HL-60 (cell line): ENCODE measurements at regions not wholly inside any gene's neighbourhood (a gene's known extent, or its start where the extent isn't known, plus 50 kb on each side); places are given as distances from the start of the nearest gene placed in this dataset.

ENCODE experiments used
- CTCF ChIP-seq: IDR thresholded peaks from one replicate; pipeline ENCODE4 v1.5.1; 2011; ENCODE audit warnings: low read length, control low read depth, inconsistent platforms; ENCODE audit not compliant: insufficient read depth
- GABPA ChIP-seq: IDR thresholded peaks from 2 replicates; pipeline ENCODE4 v1.6.1; 2012; ENCODE audit warnings: low read depth
- POLR2AphosphoS5 ChIP-seq: IDR thresholded peaks from 2 replicates; pipeline ENCODE4 v1.6.1; 2012; ENCODE audit warnings: low read depth
- SPI1 ChIP-seq: IDR thresholded peaks from 2 replicates; pipeline ENCODE4 v1.6.1; 2012; ENCODE audit warnings: low read depth, mild to moderate bottlenecking, borderline replicate concordance

DNA sequence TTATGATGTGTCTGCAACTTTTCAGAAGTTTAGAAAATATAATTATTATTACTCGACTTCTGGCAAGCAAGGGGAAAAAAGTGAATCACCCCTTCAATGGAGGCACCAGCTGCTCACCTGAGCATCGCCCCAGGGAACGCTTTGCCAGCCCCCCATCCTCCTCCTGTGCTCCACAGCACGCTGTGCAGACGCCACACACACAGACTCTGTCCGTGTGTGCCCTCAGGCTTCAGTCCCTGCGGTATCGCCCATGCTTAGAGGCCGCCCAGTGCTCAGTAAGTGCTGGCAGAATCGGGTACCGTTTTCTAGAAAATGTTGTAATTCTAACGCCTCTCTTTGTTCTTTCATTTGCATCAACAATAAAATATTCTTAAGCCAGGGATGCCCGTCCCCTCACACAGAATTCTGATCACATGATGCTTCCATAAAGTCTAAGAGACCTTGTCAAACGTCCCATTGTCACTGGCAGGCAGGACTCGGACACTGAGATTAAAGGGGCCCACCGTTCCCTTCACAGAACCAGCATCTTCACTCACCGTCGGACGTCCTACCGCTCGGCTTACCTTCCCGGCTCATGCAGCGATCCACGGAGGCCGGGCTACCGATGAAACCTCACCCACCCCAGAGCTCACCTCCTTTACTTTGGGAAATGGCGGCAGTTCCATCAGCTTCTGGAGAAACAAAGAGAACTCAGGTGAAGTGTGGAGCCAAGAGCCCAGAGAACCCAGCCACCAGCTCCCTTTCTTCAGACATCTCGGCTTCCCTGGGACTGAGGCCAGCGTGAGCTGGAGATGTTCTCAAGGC lies 105.5 kb downstream of the DLL1 start:
- no peak for TF ChIP-seq CTCF
- TF ChIP-seq GABPA: no peak
- no peak for TF ChIP-seq POLR2AphosphoS5
- no peak for TF ChIP-seq SPI1
